ENCODE measurements at regions not wholly inside any gene's neighbourhood (a gene's known extent, or its start where the extent isn't known, plus 50 kb on each side); places are given as distances from the start of the nearest gene placed in this dataset.

DNA sequence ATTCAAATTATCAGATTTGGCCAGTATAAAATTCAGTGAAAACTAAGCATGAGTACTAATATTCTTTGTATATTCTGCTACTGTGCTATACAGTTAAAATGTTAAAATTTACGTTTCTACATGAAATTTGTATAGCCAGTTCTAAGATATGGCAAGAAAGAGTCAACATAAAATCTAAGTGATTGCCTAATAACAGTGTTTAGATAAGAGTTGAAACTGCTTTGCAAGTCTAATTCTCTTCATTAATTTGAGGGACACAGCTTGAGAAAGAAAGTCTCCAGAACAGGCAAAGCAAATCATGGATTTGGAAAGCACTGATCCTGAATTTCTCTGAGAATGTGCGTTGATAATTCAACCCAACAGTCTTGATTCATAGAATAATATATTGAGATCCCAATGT, 630.9 kb upstream of the USP24 start:
- Histone ChIP-seq H3K79me2 (ENCODE audit: insufficient read depth, low read depth, low read length) (no peaks in the 10 kb centered on the region), H3K4me3 (ENCODE audit: low read depth, low read length, poor library complexity, severe bottlenecking) (no peak overlapping the region), H3K9me2 (ENCODE audit: insufficient read depth, low read length) (no peaks in the 10 kb centered on the region), H3K27ac (ENCODE audit: low read depth, low read length, poor library complexity, severe bottlenecking) (no peak overlapping the region), H2AFZ (ENCODE audit: low read length) (no peak overlapping the region), H3K9me3 (ENCODE audit: low read length) (no peaks in the 10 kb centered on the region), H3K36me3 (ENCODE audit: insufficient read depth, low read length) (no peaks in the 10 kb centered on the region), H3K4me1 (ENCODE audit: insufficient read depth, low read length, poor library complexity, severe bottlenecking) (no peaks in the 10 kb centered on the region), H3K4me2 (ENCODE audit: low read length) (no peak overlapping the region), H4K20me1 (ENCODE audit: insufficient read depth, low read length) (no peaks in the 10 kb centered on the region)
- BruUV-seq (replicated peaks): no TSS peak
- TF ChIP-seq CTCF (conservative IDR thresholded peaks at IDR 0.05; ENCODE audit: low read length): no peak
- no peak for TF ChIP-seq EZH2phosphoT487 (IDR thresholded peaks at IDR 0.05; ENCODE audit: borderline replicate concordance, low read depth, low read length)
- DNase-seq (ENCODE audit: low spot score): no peak
- intact Hi-C loops (cut with micrococcal nuclease; ENCODE audit: unreplicated experiment): no loop called here
- POLR2A ChIA-PET: interaction anchor here (0.7 kb wide), 1 partner anchor 494 kb away, joined by 4 read pairs; no protein-coding TSS in a partner anchor
- CTCF ChIA-PET (ENCODE audit: unreplicated experiment): no interaction called here

- Histone ChIP-seq H4K20me1 (ENCODE audit: insufficient read depth, low read length) (no peaks in the 10 kb centered on the region), H3K27ac (ENCODE audit: low read depth, low read length, poor library complexity, severe bottlenecking) (no peak overlapping the region), H3K4me3 (ENCODE audit: low read depth, low read length, poor library complexity, severe bottlenecking) (no peak overlapping the region), H2AFZ (ENCODE audit: low read length) (no peak overlapping the region), H3K9me3 (ENCODE audit: low read length) (no peaks in the 10 kb centered on the region), H3K9me2 (ENCODE audit: insufficient read depth, low read length) (no peaks in the 10 kb centered on the region), H3K4me1 (ENCODE audit: insufficient read depth, low read length, poor library complexity, severe bottlenecking) (no peaks in the 10 kb centered on the region), H3K4me2 (ENCODE audit: low read length) (no peak overlapping the region), H3K79me2 (ENCODE audit: insufficient read depth, low read depth, low read length) (no peaks in the 10 kb centered on the region), H3K36me3 (ENCODE audit: insufficient read depth, low read length) (no peaks in the 10 kb centered on the region)
- ChIA-PET CTCF (ENCODE audit: unreplicated experiment) (no interaction called here), POLR2A (no interaction called here)
- no TSS peak for BruUV-seq (replicated peaks)
- intact Hi-C loops (cut with micrococcal nuclease; ENCODE audit: unreplicated experiment): no loop called here
- no peak for DNase-seq (ENCODE audit: low spot score)
- TF ChIP-seq EZH2phosphoT487 (IDR thresholded peaks at IDR 0.05; ENCODE audit: borderline replicate concordance, low read depth, low read length) (no peak), CTCF (conservative IDR thresholded peaks at IDR 0.05; ENCODE audit: low read length) (no peak)
These were observed 629.2 kb upstream of the USP24 start for GRCh38 chr1:55844322-55844721.

- intact Hi-C loops (cut with micrococcal nuclease; ENCODE audit: unreplicated experiment): no loop called here
- Histone ChIP-seq H2AFZ (ENCODE audit: low read length) (no peak overlapping the region), H4K20me1 (ENCODE audit: insufficient read depth, low read length) (no peaks in the 10 kb centered on the region), H3K4me1 (ENCODE audit: insufficient read depth, low read length, poor library complexity, severe bottlenecking) (no peaks in the 10 kb centered on the region), H3K79me2 (ENCODE audit: insufficient read depth, low read depth, low read length) (no peaks in the 10 kb centered on the region), H3K4me3 (ENCODE audit: low read depth, low read length, poor library complexity, severe bottlenecking) (no peak overlapping the region), H3K4me2 (ENCODE audit: low read length) (no peak overlapping the region), H3K27ac (ENCODE audit: low read depth, low read length, poor library complexity, severe bottlenecking) (no peak overlapping the region), H3K9me2 (ENCODE audit: insufficient read depth, low read length) (no peaks in the 10 kb centered on the region), H3K9me3 (ENCODE audit: low read length) (no peaks in the 10 kb centered on the region), H3K36me3 (ENCODE audit: insufficient read depth, low read length) (no peaks in the 10 kb centered on the region)
- BruUV-seq (replicated peaks): no TSS peak
- ChIA-PET CTCF (ENCODE audit: unreplicated experiment) (no interaction called here), POLR2A (no interaction called here)
- DNase-seq (ENCODE audit: low spot score): no peak
- TF ChIP-seq CTCF (conservative IDR thresholded peaks at IDR 0.05; ENCODE audit: low read length) (no peak), EZH2phosphoT487 (IDR thresholded peaks at IDR 0.05; ENCODE audit: borderline replicate concordance, low read depth, low read length) (no peak)
These were observed 624.5 kb upstream of the USP24 start for GRCh38 chr1:55839626-55840025.
